Parathyroid adenoma (tissue), 2 donors: ENCODE measurements at regions not wholly inside any gene's neighbourhood (a gene's known extent, or its start where the extent isn't known, plus 50 kb on each side); places are given as distances from the start of the nearest gene placed in this dataset.

Experiments used
- H2AFZ ChIP-seq: fragments of 300-600 bp; sonication (generic); one replicate; pipeline ENCODE4 v1.7.0; 2017; ENCODE audit warnings: antibody characterized with exemption, mild to moderate bottlenecking
- H3K27ac ChIP-seq: fragments of 300-600 bp; sonication (generic); one replicate; pipeline ENCODE4 v1.7.0; 2017
- H3K27me3 ChIP-seq: fragments of 300-600 bp; sonication (generic); one replicate; pipeline ENCODE4 v1.7.0; 2017; ENCODE audit warnings: low read length; ENCODE audit not compliant: control insufficient read depth, insufficient read depth
- H3K36me3 ChIP-seq: fragments of 300-600 bp; sonication (generic); one replicate; pipeline ENCODE4 v1.7.0; 2017; ENCODE audit warnings: low read length; ENCODE audit not compliant: control insufficient read depth, insufficient read depth
- H3K4me1 ChIP-seq: fragments of 300-600 bp; sonication (generic); one replicate; pipeline ENCODE4 v1.7.0; 2017; ENCODE audit warnings: control low read depth
- H3K4me2 ChIP-seq: fragments of 300-600 bp; sonication (generic); one replicate; pipeline ENCODE4 v1.7.0; 2017; ENCODE audit warnings: low read length
- H3K4me3 ChIP-seq: fragments of 300-600 bp; sonication (generic); one replicate; pipeline ENCODE4 v1.7.0; 2017; ENCODE audit warnings: low read depth, low read length
- H3K79me2 ChIP-seq: fragments of 300-600 bp; sonication (generic); one replicate; pipeline ENCODE4 v1.7.0; 2017; ENCODE audit warnings: control low read depth
- H3K9ac ChIP-seq: fragments of 300-600 bp; sonication (generic); one replicate; pipeline ENCODE4 v1.7.0; 2017; ENCODE audit warnings: mild to moderate bottlenecking
- H3K9me3 ChIP-seq: fragments of 300-600 bp; sonication (generic); one replicate; pipeline ENCODE4 v1.7.0; 2017; ENCODE audit warnings: low read length; ENCODE audit not compliant: control insufficient read depth
- TF ChIP-seq, protein P1 (sequence below): fragments of 300-600 bp; sonication (generic); IDR thresholded peaks from one replicate; pipeline ENCODE4 v1.7.0; 2017; ENCODE audit warnings: antibody characterized with exemption, mild to moderate bottlenecking
- donor health status: primary hyperparathyroidism.

DNA sequence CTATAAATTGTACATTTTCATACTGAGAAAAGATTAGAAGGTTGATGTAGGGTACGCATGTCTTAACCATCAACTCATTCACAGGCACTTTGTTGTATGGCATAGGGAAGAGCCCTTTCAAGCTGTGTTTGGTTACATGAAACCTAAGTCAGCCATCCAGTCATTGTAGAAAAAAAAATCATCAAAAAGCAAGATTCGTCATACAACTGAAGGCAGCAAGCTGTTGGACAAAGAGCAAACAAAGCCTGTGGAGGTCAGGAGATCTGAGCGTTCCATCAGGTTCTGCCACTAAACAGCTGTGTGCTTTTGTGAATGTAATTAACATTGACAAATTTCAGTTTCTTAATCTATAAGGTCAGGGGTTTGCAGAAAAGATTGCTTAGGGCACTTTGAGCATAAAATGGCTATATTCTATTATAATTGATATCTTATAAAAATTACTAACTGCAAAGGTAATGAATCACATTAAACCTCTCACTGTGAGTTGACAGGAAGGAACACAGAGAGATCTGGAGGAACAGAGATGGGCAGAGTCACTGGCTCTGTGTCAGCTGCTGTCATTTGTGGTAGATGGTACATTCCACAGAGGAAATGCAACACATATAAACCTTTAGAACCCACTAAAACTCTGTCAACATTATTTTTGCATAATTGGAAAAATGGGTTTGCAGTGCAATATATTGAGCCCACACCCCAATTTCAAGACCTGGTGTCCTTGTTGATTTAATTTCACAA, 66.3 kb upstream of the MYOCD start:
- Histone ChIP-seq H3K9ac (no peak overlapping the region), H3K4me2 (no peak overlapping the region), H3K79me2 (no peaks in the 10 kb centered on the region), H2AFZ (no peak overlapping the region), H3K27ac (no peak overlapping the region), H3K9me3 (no peaks in the 10 kb centered on the region), H3K4me1 (no peaks in the 10 kb centered on the region), H3K4me3 (no peak overlapping the region), H3K27me3 (no peaks in the 10 kb centered on the region), H3K36me3 (no peaks in the 10 kb centered on the region)
- TF ChIP-seq, protein P1, sequence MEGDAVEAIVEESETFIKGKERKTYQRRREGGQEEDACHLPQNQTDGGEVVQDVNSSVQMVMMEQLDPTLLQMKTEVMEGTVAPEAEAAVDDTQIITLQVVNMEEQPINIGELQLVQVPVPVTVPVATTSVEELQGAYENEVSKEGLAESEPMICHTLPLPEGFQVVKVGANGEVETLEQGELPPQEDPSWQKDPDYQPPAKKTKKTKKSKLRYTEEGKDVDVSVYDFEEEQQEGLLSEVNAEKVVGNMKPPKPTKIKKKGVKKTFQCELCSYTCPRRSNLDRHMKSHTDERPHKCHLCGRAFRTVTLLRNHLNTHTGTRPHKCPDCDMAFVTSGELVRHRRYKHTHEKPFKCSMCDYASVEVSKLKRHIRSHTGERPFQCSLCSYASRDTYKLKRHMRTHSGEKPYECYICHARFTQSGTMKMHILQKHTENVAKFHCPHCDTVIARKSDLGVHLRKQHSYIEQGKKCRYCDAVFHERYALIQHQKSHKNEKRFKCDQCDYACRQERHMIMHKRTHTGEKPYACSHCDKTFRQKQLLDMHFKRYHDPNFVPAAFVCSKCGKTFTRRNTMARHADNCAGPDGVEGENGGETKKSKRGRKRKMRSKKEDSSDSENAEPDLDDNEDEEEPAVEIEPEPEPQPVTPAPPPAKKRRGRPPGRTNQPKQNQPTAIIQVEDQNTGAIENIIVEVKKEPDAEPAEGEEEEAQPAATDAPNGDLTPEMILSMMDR, result no peak

DNA sequence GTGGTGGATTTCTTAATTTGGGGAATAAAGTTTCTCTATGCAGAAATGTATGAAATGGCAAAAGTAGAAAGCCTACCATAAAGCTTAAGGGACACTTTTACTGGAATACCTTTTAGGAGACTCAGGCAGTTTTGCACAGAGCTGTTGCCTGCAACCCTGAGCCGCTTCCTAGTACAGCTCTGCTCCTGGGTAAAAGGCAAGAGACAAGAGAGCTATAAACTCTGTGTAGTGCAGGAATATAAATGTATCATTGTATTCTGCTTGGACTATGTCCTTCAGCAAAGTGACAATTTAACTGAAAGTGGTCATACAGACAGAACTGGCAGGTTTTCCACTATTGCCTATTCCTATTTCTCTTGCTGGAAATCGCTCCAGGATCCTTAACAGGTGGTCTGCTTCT, 65.3 kb upstream of the MYOCD start:
- H3K27ac ChIP-seq, result no peak overlapping the region

DNA sequence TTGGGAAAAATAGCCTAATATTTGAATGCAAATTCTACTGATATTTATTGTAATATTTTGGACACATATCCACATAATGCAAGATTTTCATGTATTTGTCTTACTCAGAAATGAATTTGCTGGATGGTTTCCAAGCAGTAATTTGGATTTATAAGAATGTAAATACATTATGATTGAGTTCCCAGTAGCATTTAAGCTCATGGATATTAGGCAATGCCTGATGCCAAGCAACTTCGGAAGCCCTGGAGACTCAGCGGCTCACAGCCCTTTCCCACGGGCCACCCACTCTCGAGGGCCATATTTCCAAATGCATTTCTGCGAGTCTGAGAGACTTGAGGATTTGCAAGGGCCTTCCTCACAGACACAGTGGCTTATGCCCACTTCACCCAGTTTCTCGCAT, 62.1 kb upstream of the MYOCD start:
- H3K36me3 ChIP-seq, result no peaks in the 10 kb centered on the region
- no peak overlapping the region for H3K4me3 ChIP-seq
- H2AFZ ChIP-seq, result no peak overlapping the region
- no peaks in the 10 kb centered on the region for H3K9me3 ChIP-seq
- no peak overlapping the region for H3K9ac ChIP-seq
- H3K27ac ChIP-seq, result no peak overlapping the region
- TF ChIP-seq, protein P1, result no peak
- no peak overlapping the region for H3K4me2 ChIP-seq
- no peaks in the 10 kb centered on the region for H3K79me2 ChIP-seq
- H3K27me3 ChIP-seq, result no peaks in the 10 kb centered on the region
- no peaks in the 10 kb centered on the region for H3K4me1 ChIP-seq

More for the DNA sequence above, 65.3 kb upstream of the MYOCD start:
- Histone ChIP-seq H3K4me2 (no peak overlapping the region), H2AFZ (no peak overlapping the region), H3K27me3 (no peaks in the 10 kb centered on the region), H3K36me3 (no peaks in the 10 kb centered on the region), H3K9me3 (no peaks in the 10 kb centered on the region), H3K79me2 (no peaks in the 10 kb centered on the region), H3K4me1 (no peaks in the 10 kb centered on the region), H3K4me3 (no peak overlapping the region), H3K9ac (no peak overlapping the region)
- TF ChIP-seq, protein P1, result no peak

DNA sequence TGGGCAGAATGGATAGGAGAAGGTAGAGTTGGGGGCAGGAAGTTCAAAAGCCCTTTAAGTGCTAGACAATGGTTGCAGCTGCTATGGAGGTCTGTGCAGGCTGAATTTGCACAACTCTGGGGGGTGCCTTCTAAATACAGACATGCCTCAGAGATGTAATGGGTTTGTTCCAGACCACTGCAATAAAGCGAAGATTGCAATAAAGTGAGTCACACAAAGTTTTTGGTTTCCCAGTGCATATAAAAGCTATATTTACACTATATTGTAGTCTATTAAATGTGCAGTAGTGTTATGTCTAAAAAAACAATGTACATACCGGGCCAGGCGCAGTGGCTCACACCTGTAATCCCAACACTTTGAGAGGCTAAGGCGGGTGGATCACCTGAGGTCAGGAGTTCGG, 60.5 kb upstream of the MYOCD start:
- Histone ChIP-seq H3K9ac (no peak overlapping the region), H3K4me2 (no peak overlapping the region), H3K4me1 (no peaks in the 10 kb centered on the region), H3K36me3 (no peaks in the 10 kb centered on the region), H3K27ac (no peak overlapping the region), H3K27me3 (no peaks in the 10 kb centered on the region), H3K4me3 (no peak overlapping the region), H2AFZ (no peak overlapping the region), H3K9me3 (no peaks in the 10 kb centered on the region), H3K79me2 (no peaks in the 10 kb centered on the region)
- TF ChIP-seq, protein P1, result no peak

DNA sequence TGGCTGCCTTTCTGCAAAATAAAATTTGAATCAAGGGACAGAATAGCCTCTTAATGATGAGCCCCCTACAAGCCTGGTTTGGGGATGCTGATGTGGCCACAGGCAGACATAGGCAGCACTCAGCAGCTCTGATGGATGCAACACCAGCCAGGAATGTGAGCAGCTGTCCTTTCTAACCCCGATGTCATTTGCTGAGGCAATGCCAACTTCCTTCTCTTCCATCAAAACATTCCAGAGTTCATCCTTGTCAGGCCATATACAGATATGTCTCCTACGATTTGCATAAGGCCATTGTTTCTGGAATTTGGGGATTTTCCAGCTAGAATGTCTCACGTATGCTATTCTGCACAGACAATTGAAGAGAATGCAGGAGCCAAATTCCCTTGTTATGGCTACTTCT, 52.1 kb upstream of the MYOCD start:
- no peak overlapping the region for H3K4me2 ChIP-seq
- TF ChIP-seq, protein P1, result no peak
- H2AFZ ChIP-seq, result no peak overlapping the region
- no peak overlapping the region for H3K9ac ChIP-seq
- no peaks in the 10 kb centered on the region for H3K79me2 ChIP-seq
- no peaks in the 10 kb centered on the region for H3K9me3 ChIP-seq
- no peaks in the 10 kb centered on the region for H3K4me1 ChIP-seq
- H3K27ac ChIP-seq, result no peak overlapping the region
- H3K4me3 ChIP-seq, result no peak overlapping the region
- H3K36me3 ChIP-seq, result no peaks in the 10 kb centered on the region
- H3K27me3 ChIP-seq, result no peaks in the 10 kb centered on the region
